Colonic mucosa (tissue), 4 donors: ENCODE measurements at regions not wholly inside any gene's neighbourhood (a gene's known extent, or its start where the extent isn't known, plus 50 kb on each side); places are given as distances from the start of the nearest gene placed in this dataset.

Experiments
- DNase-seq: peaks from one replicate; pipeline ENCODE4 v3.0.0-alpha.2; 2020
- H3K27ac ChIP-seq: fragments of 200-600 bp; one replicate; pipeline ENCODE4 v1.8.0; 2021
- H3K27me3 ChIP-seq: fragments of 200-600 bp; one replicate; pipeline ENCODE4 v1.8.0; 2021
- H3K36me3 ChIP-seq: fragments of 200-600 bp; one replicate; pipeline ENCODE4 v1.8.0; 2021
- H3K4me1 ChIP-seq: fragments of 200-600 bp; one replicate; pipeline ENCODE4 v1.8.0; 2021; ENCODE audit warnings: mild to moderate bottlenecking
- H3K4me3 ChIP-seq: fragments of 200-600 bp; one replicate; pipeline ENCODE4 v1.8.0; 2021
- H3K9ac ChIP-seq, 2 donors: one replicate each; pipeline ENCODE4 v1.7.0; 2013; ENCODE audit warnings: control low read depth in 2 of 2, low read depth in 2 of 2, low read length in 2 of 2
- H3K9me3 ChIP-seq: fragments of 200-600 bp; one replicate; pipeline ENCODE4 v1.8.0; 2021
- CTCF ChIP-seq: fragments of 200-600 bp; IDR thresholded peaks from one replicate; pipeline ENCODE4 v1.8.0; 2022; ENCODE audit warnings: antibody characterized with exemption, mild to moderate bottlenecking
- intact Hi-C: fragments of 100-400 bp; cut with DNase I; formaldehyde crosslinking; loops from one replicate; pipeline ENCODE4 v1.14.1; 2022
- donor health status: healthy.
- donor health status: DM: no; HTN: no; CAD: no.
- donor health status: DM: no; HTN: no; CAD: no.

- Histone ChIP-seq H3K4me1 (no peaks in the 10 kb centered on the region), H3K9ac (no peak overlapping the region), H3K9me3 (no peaks in the 10 kb centered on the region), H3K36me3 (no peaks in the 10 kb centered on the region), H3K27ac (no peak overlapping the region), H3K27me3 (no peaks in the 10 kb centered on the region), H3K4me3 (no peak overlapping the region)
- no peak for DNase-seq
- intact Hi-C loops: no loop called here
- no peak for TF ChIP-seq CTCF
These were observed 342.1 kb downstream of the DYSF start for GRCh38 chr2:71795486-71795885.

- TF ChIP-seq CTCF: no peak
- no peak for DNase-seq
- no peak overlapping the region for H3K4me3 ChIP-seq
- H3K36me3 ChIP-seq: no peaks in the 10 kb centered on the region
- no peaks in the 10 kb centered on the region for H3K4me1 ChIP-seq
- no peak overlapping the region for H3K9ac ChIP-seq
- no peaks in the 10 kb centered on the region for H3K27me3 ChIP-seq
- intact Hi-C loops: no loop called here
- H3K9me3 ChIP-seq: no peaks in the 10 kb centered on the region
- H3K27ac ChIP-seq: no peak overlapping the region
These were observed 341.2 kb downstream of the DYSF start for GRCh38 chr2:71794611-71795010.

DNA sequence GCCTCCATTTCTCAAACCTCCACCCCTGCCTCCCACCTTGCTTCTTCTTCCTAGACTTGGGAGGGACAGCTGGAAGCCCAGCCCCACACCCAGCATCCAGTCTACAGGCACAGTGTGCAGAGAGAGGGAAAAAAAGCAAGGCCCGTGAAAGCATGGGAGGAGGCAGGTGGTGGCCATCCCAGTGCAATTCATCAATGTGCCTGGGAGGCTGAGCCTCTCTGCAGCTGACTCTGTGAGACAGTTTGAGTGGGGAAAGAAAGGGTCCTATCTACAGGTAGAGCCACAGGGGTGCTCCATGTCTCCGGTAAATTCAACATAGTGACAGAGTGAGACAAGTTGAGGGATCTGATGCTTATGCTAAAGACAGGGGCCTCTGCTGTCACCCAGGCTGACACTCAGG lies 340.6 kb downstream of the DYSF start:
- H3K4me3 ChIP-seq: no peak overlapping the region
- H3K27me3 ChIP-seq: no peaks in the 10 kb centered on the region
- H3K27ac ChIP-seq: no peak overlapping the region
- no peak for DNase-seq
- no peak for TF ChIP-seq CTCF
- no peaks in the 10 kb centered on the region for H3K36me3 ChIP-seq
- H3K9me3 ChIP-seq: no peaks in the 10 kb centered on the region
- no peaks in the 10 kb centered on the region for H3K4me1 ChIP-seq
- intact Hi-C loops: no loop called here
- H3K9ac ChIP-seq: no peak overlapping the region

- intact Hi-C loops: no loop called here
These were observed 339.8 kb downstream of the DYSF start for GRCh38 chr2:71792926-71793761.

GRCh38 chr2:71791501-71792135 lies 338.3 kb downstream of the DYSF start:
- Histone ChIP-seq H3K36me3 (no peaks in the 10 kb centered on the region), H3K27me3 (no peaks in the 10 kb centered on the region), H3K9ac (no peak overlapping the region), H3K4me3 (no peak overlapping the region), H3K4me1 (no peaks in the 10 kb centered on the region), H3K9me3 (no peaks in the 10 kb centered on the region), H3K27ac (no peak overlapping the region)
- intact Hi-C loops: no loop called here
- no peak for DNase-seq
- no peak for TF ChIP-seq CTCF

More at GRCh38 chr2:71792926-71793761, 339.8 kb downstream of the DYSF start:
- H3K27ac ChIP-seq: no peak overlapping the region
- H3K9ac ChIP-seq: no peak overlapping the region
- H3K36me3 ChIP-seq: no peaks in the 10 kb centered on the region
- H3K27me3 ChIP-seq: no peaks in the 10 kb centered on the region
- no peak for TF ChIP-seq CTCF
- H3K9me3 ChIP-seq: no peaks in the 10 kb centered on the region
- no peaks in the 10 kb centered on the region for H3K4me1 ChIP-seq
- no peak for DNase-seq
- H3K4me3 ChIP-seq: no peak overlapping the region
